Thyroid gland (tissue), 4 donors: ENCODE measurements at regions not wholly inside any gene's neighbourhood (a gene's known extent, or its start where the extent isn't known, plus 50 kb on each side); places are given as distances from the start of the nearest gene placed in this dataset.

ENCODE experiments used
- POLR2A ChIP-seq, 2 donors: fragments of 450-650 bp; IDR thresholded peaks; one replicate each; pipeline ENCODE4 v1.6.1; 2017; ENCODE audit warnings: antibody characterized with exemption in 2 of 2, mild to moderate bottlenecking in 2 of 2, moderate library complexity in 1 of 2
- TF ChIP-seq, protein P1 (sequence below), 6 experiments: fragments of 200-600 bp in 3 of 6; fragments of 450-650 bp in 3 of 6; sonication (generic) in 3 of 6; IDR thresholded peaks; one replicate each; pipeline ENCODE4 v1.5.1; 2016 to 2019; ENCODE audit warnings: antibody characterized with exemption in 6 of 6, mild to moderate bottlenecking in 2 of 6, inconsistent platforms in 1 of 6, moderate library complexity in 1 of 6

DNA sequence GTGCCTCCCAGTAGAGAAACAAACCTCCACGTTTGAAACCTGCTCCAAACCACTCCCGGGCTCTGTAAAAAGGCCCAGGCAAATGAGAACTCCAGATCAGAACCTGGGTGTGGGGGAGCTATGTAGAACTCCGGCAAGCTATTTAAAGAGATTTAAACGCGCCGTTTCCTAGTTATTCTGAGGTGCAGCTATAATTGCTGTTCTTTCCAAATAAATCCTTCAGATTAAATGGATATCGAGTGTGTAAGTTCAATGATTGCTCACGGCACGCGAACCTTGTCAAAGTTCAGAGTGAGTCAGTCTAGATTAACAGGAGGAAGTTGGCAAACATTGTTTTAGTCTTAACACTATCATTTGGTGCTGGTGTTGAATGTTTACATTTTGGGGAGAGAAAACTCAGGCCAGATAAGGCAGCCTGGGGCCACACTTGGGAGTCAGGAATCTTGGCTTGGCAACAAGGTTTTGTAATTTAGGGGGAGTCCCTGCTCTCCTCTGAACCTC lies 92.9 kb upstream of the SALL1 start:
- TF ChIP-seq, protein P1, sequence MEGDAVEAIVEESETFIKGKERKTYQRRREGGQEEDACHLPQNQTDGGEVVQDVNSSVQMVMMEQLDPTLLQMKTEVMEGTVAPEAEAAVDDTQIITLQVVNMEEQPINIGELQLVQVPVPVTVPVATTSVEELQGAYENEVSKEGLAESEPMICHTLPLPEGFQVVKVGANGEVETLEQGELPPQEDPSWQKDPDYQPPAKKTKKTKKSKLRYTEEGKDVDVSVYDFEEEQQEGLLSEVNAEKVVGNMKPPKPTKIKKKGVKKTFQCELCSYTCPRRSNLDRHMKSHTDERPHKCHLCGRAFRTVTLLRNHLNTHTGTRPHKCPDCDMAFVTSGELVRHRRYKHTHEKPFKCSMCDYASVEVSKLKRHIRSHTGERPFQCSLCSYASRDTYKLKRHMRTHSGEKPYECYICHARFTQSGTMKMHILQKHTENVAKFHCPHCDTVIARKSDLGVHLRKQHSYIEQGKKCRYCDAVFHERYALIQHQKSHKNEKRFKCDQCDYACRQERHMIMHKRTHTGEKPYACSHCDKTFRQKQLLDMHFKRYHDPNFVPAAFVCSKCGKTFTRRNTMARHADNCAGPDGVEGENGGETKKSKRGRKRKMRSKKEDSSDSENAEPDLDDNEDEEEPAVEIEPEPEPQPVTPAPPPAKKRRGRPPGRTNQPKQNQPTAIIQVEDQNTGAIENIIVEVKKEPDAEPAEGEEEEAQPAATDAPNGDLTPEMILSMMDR (IDR thresholded peaks at IDR 0.05), result no peak
- no peak for TF ChIP-seq POLR2A (IDR thresholded peaks at IDR 0.05)
